HAP-1 (cell line): ENCODE measurements at regions not wholly inside any gene's neighbourhood (a gene's known extent, or its start where the extent isn't known, plus 50 kb on each side); places are given as distances from the start of the nearest gene placed in this dataset.
"Not testable (repeated sequence)": the region's sequence is repeated elsewhere in the genome, so short reads cannot be mapped to it uniquely, and the experiment has no call there.

Experiments
- DNase-seq, 2 experiments: peaks; one replicate each; pipeline ENCODE4 v3.0.0-alpha.2; 2016 to 2020; ENCODE audit warnings: low spot score in 2 of 2
- H3K27me3 ChIP-seq: fragments of 250-450 bp; sonication (Bioruptor Pico); 2 replicates; pipeline ENCODE4 v1.5.1; 2020; ENCODE audit warnings: low read depth, mild to moderate bottlenecking, moderate library complexity
- H3K36me3 ChIP-seq: fragments of 250-450 bp; sonication (Bioruptor Pico); replicated peaks from 2 replicates; pipeline ENCODE4 v1.5.1; 2020; ENCODE audit warnings: mild to moderate bottlenecking
- H3K4me1 ChIP-seq: fragments of 250-450 bp; sonication (Bioruptor Pico); 2 replicates; pipeline ENCODE4 v1.5.1; 2020; ENCODE audit warnings: mild to moderate bottlenecking
- H3K4me3 ChIP-seq: fragments of 250-450 bp; sonication (Bioruptor Pico); 2 replicates; pipeline ENCODE4 v1.5.1; 2020; ENCODE audit warnings: mild to moderate bottlenecking, moderate library complexity
- H3K9me3 ChIP-seq: fragments of 250-450 bp; sonication (Bioruptor Pico); 2 replicates; pipeline ENCODE4 v1.5.1; 2020; ENCODE audit warnings: mild to moderate bottlenecking, moderate library complexity
- in situ Hi-C: fragments of 300-500 bp; cut with MboI; formaldehyde crosslinking; loops from 3 replicates; pipeline ENCODE4 v1.14.3; 2020; ENCODE audit warnings: low sequenced_read_pairs, inconsistent platforms, mixed read lengths

GRCh38 chr11:47928426-47928825 lies 51.9 kb upstream of the PTPRJ start:
- peak in 1 of 2 experiments; percentile 46 for DNase-seq
- no peaks in the 10 kb centered on the region for H3K36me3 ChIP-seq
- no peak overlapping the region for H3K4me3 ChIP-seq
- H3K27me3 ChIP-seq, result no peaks in the 10 kb centered on the region
- no peaks in the 10 kb centered on the region for H3K9me3 ChIP-seq
- in situ Hi-C loops, result no loop called here
- H3K4me1 ChIP-seq, result peaks cover 7% of the 10 kb centered on the region

DNA sequence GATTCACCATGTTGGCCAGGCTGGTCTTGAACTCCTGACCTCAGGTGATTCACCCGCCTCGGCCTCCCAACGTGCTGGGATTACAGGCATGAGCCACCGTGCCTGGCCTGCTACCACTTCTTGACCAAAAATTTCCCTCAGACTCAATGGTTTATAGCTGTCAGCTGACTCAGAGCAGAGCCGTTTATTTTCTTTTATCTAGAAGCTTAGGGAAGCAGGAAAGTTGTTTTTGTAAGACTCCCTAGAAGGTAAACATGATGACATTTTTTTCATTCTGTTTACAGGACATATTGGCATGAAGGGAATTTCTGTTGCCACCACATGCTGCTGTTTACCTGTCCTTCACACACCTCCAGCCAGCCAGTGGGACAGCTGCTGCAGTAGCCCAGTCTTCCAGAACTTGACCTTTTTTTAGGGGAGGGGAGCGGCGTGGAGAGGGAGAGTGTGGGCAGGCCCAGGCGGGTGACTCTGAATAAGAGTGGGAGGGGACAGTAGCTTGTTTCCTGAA lies 56.1 kb upstream of the PTPRJ start:
- no peak for DNase-seq
- no peaks in the 10 kb centered on the region for H3K9me3 ChIP-seq
- H3K4me1 ChIP-seq, result peaks cover 7% of the 10 kb centered on the region
- in situ Hi-C loops, result no loop called here
- H3K36me3 ChIP-seq, result no peaks in the 10 kb centered on the region
- H3K4me3 ChIP-seq, result no peak overlapping the region
- H3K27me3 ChIP-seq, result no peaks in the 10 kb centered on the region

GRCh38 chr11:47923667-47924066 lies 56.7 kb upstream of the PTPRJ start:
- DNase-seq, result no peak
- no peaks in the 10 kb centered on the region for H3K27me3 ChIP-seq
- H3K4me1 ChIP-seq, result peaks cover 6% of the 10 kb centered on the region

DNA sequence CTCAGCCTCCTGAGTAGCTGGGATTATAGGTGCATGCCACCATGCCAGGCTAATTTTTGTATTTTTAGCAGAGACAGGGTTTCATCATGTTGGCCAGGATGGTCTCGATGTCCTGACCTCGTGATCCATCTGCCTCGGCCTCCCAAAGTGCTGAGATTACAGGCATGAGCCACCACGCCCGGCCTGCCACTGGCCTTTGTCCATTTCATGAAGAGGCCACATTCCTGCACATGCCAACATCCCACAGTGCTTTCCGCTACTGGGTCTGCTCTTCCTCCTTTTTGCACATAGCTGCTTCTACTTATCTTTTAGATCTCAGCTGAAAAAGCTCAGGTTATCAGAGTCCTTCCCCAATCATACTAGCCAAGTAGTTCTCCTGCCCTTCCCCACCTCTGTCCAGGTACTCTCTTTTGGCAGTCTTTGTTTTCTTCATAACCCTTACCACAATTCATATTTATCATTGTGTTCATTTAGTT lies 59.2 kb upstream of the PTPRJ start:
- DNase-seq, H3K27me3 ChIP-seq, H3K4me1 ChIP-seq, H3K4me3 ChIP-seq, H3K36me3 ChIP-seq, H3K9me3 ChIP-seq, in situ Hi-C loops: not testable (repeated sequence)

More at GRCh38 chr11:47923667-47924066, 56.7 kb upstream of the PTPRJ start:
- in situ Hi-C loops, result no loop called here
- no peak overlapping the region for H3K4me3 ChIP-seq
- no peaks in the 10 kb centered on the region for H3K9me3 ChIP-seq
- H3K36me3 ChIP-seq, result no peaks in the 10 kb centered on the region

DNA sequence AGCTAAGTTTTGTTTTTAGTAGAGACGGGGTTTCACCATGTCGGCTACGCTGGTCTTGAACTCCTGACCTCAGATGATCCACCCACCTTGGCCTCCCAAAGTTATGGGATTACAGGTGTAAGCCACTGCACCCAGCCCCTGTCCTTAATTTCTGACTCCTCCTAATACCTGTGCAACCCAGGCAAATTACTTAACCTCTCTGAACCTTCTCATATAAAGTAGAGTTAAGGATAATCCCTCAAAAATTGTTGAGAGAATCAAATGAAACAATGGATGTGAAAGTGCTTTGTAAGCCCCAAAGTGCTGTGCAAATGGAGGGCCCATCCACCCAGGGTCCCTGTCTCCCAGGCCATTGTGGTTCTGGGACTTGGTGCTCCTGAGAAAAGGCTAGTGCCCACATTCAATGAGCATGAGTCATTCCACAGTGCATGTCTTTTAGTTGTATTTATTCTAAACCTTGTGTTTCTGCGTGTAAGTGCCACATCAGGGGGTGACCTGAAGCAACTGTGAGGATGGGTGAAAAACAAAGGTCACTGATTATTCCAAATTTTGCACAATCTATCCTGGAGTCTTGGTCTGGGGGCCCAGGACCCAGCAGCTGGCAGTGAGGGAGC lies 61.4 kb upstream of the PTPRJ start:
- in situ Hi-C loops, result no loop called here
- no peak overlapping the region for H3K4me3 ChIP-seq
- DNase-seq, result no peak
- H3K9me3 ChIP-seq, result no peaks in the 10 kb centered on the region
- H3K4me1 ChIP-seq, result peaks cover 7% of the 10 kb centered on the region
- H3K27me3 ChIP-seq, result no peaks in the 10 kb centered on the region
- no peaks in the 10 kb centered on the region for H3K36me3 ChIP-seq

DNA sequence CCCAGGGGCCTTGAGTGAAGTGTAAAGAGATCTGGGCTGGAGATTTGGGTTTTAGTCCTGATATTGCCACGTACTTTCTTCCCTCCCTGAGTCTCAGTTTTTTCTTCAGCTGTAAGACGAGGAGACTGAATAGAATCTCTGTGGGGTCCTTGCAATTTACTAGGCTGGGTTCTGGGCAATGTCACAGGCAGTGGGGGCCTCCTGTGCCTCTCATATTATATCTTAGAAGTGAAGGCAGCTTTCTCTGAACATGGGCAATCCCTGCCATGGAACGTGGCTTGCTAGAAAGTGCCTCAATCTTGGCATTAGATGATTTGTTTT lies 62.0 kb upstream of the PTPRJ start:
- Histone ChIP-seq H3K9me3 (no peaks in the 10 kb centered on the region), H3K4me1 (peaks cover 7% of the 10 kb centered on the region), H3K4me3 (no peak overlapping the region), H3K36me3 (no peaks in the 10 kb centered on the region), H3K27me3 (no peaks in the 10 kb centered on the region)
- DNase-seq, result no peak
- in situ Hi-C loops, result no loop called here

DNA sequence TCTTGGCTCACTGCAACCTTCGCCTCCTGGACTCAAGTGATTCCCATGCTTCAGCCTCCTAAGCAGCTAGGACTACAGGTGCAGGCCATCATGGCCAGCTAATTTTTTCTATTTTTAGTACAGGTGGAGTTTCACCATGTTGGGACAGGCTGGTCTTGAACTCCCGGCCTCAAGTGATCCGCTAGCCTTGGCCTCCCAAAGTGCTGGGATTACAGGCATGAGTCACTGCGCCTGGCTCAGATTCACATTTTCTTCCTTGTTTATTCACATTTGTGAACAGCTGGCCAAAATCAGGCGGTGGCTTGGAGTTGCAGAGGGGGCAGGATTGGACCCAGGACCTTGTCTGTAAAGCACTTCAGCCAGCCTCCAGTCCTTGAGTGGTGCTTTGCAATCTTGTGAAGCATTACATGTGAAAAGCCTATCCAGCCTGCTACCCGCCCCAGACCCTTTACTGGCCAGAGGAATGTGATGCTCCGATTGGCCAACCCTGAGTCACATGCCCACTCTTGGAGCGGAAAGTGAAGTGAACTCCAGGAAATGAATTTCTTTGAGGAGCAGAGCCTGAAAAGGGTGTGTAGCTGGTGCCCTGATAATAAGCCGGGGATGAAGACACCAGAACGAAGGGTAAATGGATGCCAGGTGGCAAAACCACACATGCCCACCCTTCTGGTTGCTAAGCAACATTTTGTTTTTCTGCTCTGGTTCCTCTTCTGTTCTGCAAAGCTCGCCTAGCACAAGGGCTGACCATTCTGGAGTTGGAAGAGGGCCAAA lies 62.6 kb upstream of the PTPRJ start:
- in situ Hi-C loops, result no loop called here
- no peaks in the 10 kb centered on the region for H3K9me3 ChIP-seq
- no peaks in the 10 kb centered on the region for H3K27me3 ChIP-seq
- peak in 1 of 2 experiments; percentile 67 for DNase-seq
- H3K4me1 ChIP-seq, result peaks cover 7% of the 10 kb centered on the region
- no peak overlapping the region for H3K4me3 ChIP-seq
- no peaks in the 10 kb centered on the region for H3K36me3 ChIP-seq

GRCh38 chr11:47916361-47916841 lies 64.0 kb upstream of the PTPRJ start:
- H3K36me3 ChIP-seq, result no peaks in the 10 kb centered on the region
- peaks cover 7% of the 10 kb centered on the region for H3K4me1 ChIP-seq
- no peaks in the 10 kb centered on the region for H3K27me3 ChIP-seq
- H3K4me3 ChIP-seq, result no peak overlapping the region
- DNase-seq, result no peak
- H3K9me3 ChIP-seq, result no peaks in the 10 kb centered on the region
- in situ Hi-C loops, result no loop called here

DNA sequence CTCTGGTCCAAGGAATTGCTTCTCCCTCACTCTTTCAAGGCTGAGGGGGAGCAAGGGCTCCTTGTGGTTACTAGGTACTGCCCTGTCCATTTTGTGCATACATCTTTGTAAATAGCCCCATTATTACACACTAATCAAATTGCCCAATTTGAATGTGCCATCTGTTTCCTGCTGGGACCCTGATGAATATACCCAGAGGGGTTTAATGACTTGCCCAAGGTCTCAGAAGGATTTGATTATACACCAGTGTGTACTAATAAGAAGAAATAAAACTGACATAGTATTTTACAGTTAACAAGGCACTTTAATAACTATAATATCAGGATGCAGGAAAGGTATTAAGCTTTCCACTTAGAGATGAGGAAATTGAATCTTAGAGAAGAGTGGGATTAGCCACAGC lies 64.6 kb upstream of the PTPRJ start:
- H3K9me3 ChIP-seq, result no peaks in the 10 kb centered on the region
- peaks cover 7% of the 10 kb centered on the region for H3K4me1 ChIP-seq
- H3K36me3 ChIP-seq, result no peaks in the 10 kb centered on the region
- in situ Hi-C loops, result no loop called here
- DNase-seq, result no peak
- no peak overlapping the region for H3K4me3 ChIP-seq
- H3K27me3 ChIP-seq, result no peaks in the 10 kb centered on the region

GRCh38 chr11:47915374-47915773 lies 65.0 kb upstream of the PTPRJ start:
- Histone ChIP-seq H3K27me3 (no peaks in the 10 kb centered on the region), H3K9me3 (no peaks in the 10 kb centered on the region), H3K36me3 (no peaks in the 10 kb centered on the region), H3K4me3 (no peak overlapping the region), H3K4me1 (peaks cover 7% of the 10 kb centered on the region)
- in situ Hi-C loops, result no loop called here
- DNase-seq, result no peak

- in situ Hi-C loops, result no loop called here
- no peaks in the 10 kb centered on the region for H3K9me3 ChIP-seq
Measured at GRCh38 chr11:47914743-47915142, 65.6 kb upstream of the PTPRJ start.

GRCh38 chr11:47913529-47914244 lies 65.5 kb upstream of the NUP160 start:
- Histone ChIP-seq H3K4me1 (peaks cover 7% of the 10 kb centered on the region), H3K4me3 (no peak overlapping the region), H3K9me3 (no peaks in the 10 kb centered on the region), H3K36me3 (no peaks in the 10 kb centered on the region), H3K27me3 (no peaks in the 10 kb centered on the region)
- peak in 1 of 2 experiments; percentile 23 for DNase-seq
- in situ Hi-C loops, result no loop called here

More at GRCh38 chr11:47914743-47915142, 65.6 kb upstream of the PTPRJ start:
- Histone ChIP-seq H3K27me3 (no peaks in the 10 kb centered on the region), H3K4me1 (peaks cover 7% of the 10 kb centered on the region), H3K4me3 (no peak overlapping the region), H3K36me3 (no peaks in the 10 kb centered on the region)
- no peak for DNase-seq

GRCh38 chr11:47912843-47913437 lies 64.8 kb upstream of the NUP160 start:
- DNase-seq, result no peak
- peaks cover 4% of the 10 kb centered on the region for H3K4me1 ChIP-seq
- H3K4me3 ChIP-seq, result no peak overlapping the region
- H3K36me3 ChIP-seq, result no peaks in the 10 kb centered on the region
- no peaks in the 10 kb centered on the region for H3K27me3 ChIP-seq
- in situ Hi-C loops, result no loop called here
- H3K9me3 ChIP-seq, result no peaks in the 10 kb centered on the region
